ENCODE measurements at regions not wholly inside any gene's neighbourhood (a gene's known extent, or its start where the extent isn't known, plus 50 kb on each side); places are given as distances from the start of the nearest gene placed in this dataset.

GRCh38 chr2:239666053-239666854, 265.4 kb upstream of the HDAC4 start:
- Histone ChIP-seq H3K79me2 (replicated peaks; ENCODE audit: insufficient read depth) (no peaks in the 10 kb centered on the region), H4K20me1 (replicated peaks; ENCODE audit: insufficient read depth) (no peaks in the 10 kb centered on the region), H3K9me2 (ENCODE audit: insufficient read depth) (no peaks in the 10 kb centered on the region), H3F3A (replicated peaks; ENCODE audit: low read depth) (no peaks in the 10 kb centered on the region), H3K36me3 (ENCODE audit: insufficient read depth) (no peaks in the 10 kb centered on the region), H3K27me3 (ENCODE audit: insufficient read depth) (no peaks in the 10 kb centered on the region), H3K4me1 (ENCODE audit: insufficient read depth) (no peaks in the 10 kb centered on the region), H3K4me3 (no peak overlapping the region), H3K27ac (ENCODE audit: low read depth) (no peak overlapping the region), H2AFZ (no peak overlapping the region), H3K4me2 (no peak overlapping the region)
- Mint-ChIP-seq H3K4me1 (peaks cover 9% of the 10 kb centered on the region; the same call in 2 of the 3 replicates), H3K27me3 (ENCODE audit: insufficient read depth, low read depth, poor library complexity) (peaks cover 7% of the 10 kb centered on the region), H3K36me3 (ENCODE audit: low read depth) (no peaks in the 10 kb centered on the region), H3K27ac (no peak overlapping the region), H3K4me3 (no peak overlapping the region), H3K9me3 (peaks cover 5% of the 10 kb centered on the region; the same call in 2 of the 3 replicates)
- DNase-seq (ENCODE audit: low spot score): no peak
- ATAC-seq: no peak
- TF ChIP-seq ZNF331 (CRISPR knock-in tag; IDR thresholded peaks at IDR 0.05; ENCODE audit: low read depth) (no peak), JUNB (IDR thresholded peaks at IDR 0.05; ENCODE audit: unreplicated experiment) (no peak), CREB1 (CRISPR knock-in tag; IDR thresholded peaks at IDR 0.05; ENCODE audit: low read depth) (no peak), EZH2 (IDR thresholded peaks at IDR 0.05; ENCODE audit: low read depth, unreplicated experiment) (no peak), EZH2phosphoT487 (IDR thresholded peaks at IDR 0.05; ENCODE audit: unreplicated experiment) (no peak), NANOG (IDR thresholded peaks at IDR 0.05; ENCODE audit: borderline replicate concordance) (no peak), STAT1 (IDR thresholded peaks at IDR 0.05; ENCODE audit: unreplicated experiment) (no peak), POLR2AphosphoS5 (IDR thresholded peaks at IDR 0.05; ENCODE audit: low read depth) (no peak), ZNF462 (CRISPR knock-in tag; IDR thresholded peaks at IDR 0.05) (no peak), ZNF114 (CRISPR knock-in tag; IDR thresholded peaks at IDR 0.05) (no peak), CTCF (conservative IDR thresholded peaks at IDR 0.05; ENCODE audit: low read depth in 2 of 2) (no peak)
- TF ChIP-seq, protein P1, sequence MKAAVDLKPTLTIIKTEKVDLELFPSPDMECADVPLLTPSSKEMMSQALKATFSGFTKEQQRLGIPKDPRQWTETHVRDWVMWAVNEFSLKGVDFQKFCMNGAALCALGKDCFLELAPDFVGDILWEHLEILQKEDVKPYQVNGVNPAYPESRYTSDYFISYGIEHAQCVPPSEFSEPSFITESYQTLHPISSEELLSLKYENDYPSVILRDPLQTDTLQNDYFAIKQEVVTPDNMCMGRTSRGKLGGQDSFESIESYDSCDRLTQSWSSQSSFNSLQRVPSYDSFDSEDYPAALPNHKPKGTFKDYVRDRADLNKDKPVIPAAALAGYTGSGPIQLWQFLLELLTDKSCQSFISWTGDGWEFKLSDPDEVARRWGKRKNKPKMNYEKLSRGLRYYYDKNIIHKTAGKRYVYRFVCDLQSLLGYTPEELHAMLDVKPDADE (IDR thresholded peaks at IDR 0.05): no peak
- TF ChIP-seq, protein P2, sequence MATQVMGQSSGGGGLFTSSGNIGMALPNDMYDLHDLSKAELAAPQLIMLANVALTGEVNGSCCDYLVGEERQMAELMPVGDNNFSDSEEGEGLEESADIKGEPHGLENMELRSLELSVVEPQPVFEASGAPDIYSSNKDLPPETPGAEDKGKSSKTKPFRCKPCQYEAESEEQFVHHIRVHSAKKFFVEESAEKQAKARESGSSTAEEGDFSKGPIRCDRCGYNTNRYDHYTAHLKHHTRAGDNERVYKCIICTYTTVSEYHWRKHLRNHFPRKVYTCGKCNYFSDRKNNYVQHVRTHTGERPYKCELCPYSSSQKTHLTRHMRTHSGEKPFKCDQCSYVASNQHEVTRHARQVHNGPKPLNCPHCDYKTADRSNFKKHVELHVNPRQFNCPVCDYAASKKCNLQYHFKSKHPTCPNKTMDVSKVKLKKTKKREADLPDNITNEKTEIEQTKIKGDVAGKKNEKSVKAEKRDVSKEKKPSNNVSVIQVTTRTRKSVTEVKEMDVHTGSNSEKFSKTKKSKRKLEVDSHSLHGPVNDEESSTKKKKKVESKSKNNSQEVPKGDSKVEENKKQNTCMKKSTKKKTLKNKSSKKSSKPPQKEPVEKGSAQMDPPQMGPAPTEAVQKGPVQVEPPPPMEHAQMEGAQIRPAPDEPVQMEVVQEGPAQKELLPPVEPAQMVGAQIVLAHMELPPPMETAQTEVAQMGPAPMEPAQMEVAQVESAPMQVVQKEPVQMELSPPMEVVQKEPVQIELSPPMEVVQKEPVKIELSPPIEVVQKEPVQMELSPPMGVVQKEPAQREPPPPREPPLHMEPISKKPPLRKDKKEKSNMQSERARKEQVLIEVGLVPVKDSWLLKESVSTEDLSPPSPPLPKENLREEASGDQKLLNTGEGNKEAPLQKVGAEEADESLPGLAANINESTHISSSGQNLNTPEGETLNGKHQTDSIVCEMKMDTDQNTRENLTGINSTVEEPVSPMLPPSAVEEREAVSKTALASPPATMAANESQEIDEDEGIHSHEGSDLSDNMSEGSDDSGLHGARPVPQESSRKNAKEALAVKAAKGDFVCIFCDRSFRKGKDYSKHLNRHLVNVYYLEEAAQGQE (IDR thresholded peaks at IDR 0.05; ENCODE audit: unreplicated experiment): no peak
